Nephron (organoid): ENCODE measurements at regions not wholly inside any gene's neighbourhood (a gene's known extent, or its start where the extent isn't known, plus 50 kb on each side); places are given as distances from the start of the nearest gene placed in this dataset.

ENCODE experiments used
- H3K27ac Mint-ChIP-seq, 3 experiments: 2 replicates each; pipeline ENCODE4 v1.8.0; 2020; ENCODE audit warnings: mixed read lengths in 3 of 3, mild to moderate bottlenecking in 2 of 3, moderate library complexity in 1 of 3
- H3K27me3 Mint-ChIP-seq: 2 replicates; pipeline ENCODE4 v1.8.0; 2021; ENCODE audit warnings: low read depth, mild to moderate bottlenecking, moderate library complexity, mixed read lengths
- H3K36me3 Mint-ChIP-seq: 2 replicates; pipeline ENCODE4 v1.8.0; 2020; ENCODE audit warnings: low read depth, mixed read lengths
- H3K4me1 Mint-ChIP-seq: 2 replicates; pipeline ENCODE4 v1.8.0; 2020; ENCODE audit warnings: mixed read lengths
- H3K4me3 Mint-ChIP-seq, 3 experiments: 2 replicates each; pipeline ENCODE4 v1.8.0; 2020; ENCODE audit warnings: mild to moderate bottlenecking in 3 of 3, mixed read lengths in 3 of 3, moderate library complexity in 2 of 3
- H3K9me3 Mint-ChIP-seq: 2 replicates; pipeline ENCODE4 v1.8.0; 2020; ENCODE audit warnings: mixed read lengths
- CTCF ChIP-seq, 3 experiments: fragments of 200-600 bp; sonication (generic); IDR thresholded peaks; one replicate each; pipeline ENCODE4 v1.5.0; 2021; ENCODE audit warnings: antibody characterized with exemption in 3 of 3; ENCODE audit not compliant: unreplicated experiment in 3 of 3

DNA sequence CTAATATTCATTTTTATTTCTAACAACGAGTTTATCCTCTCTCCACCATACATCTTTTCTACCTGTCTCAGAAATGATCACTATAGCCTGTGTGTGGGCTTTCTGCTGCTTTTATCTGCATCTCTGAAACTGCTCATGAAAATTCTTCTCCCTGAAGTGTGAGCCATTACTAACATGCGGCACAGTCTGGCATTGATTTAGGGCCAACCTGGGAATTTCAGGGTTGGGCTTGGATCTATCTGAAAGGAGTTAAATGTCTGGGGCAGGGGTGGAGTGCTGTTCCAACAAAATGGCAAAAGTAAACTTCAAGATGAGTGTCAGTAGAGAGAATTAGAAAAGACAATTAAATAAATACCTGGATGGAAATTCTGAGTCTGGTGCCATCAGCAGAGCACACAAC, 198.2 kb upstream of the OSR1 start:
- H3K27ac Mint-ChIP-seq, result no peak overlapping the region
- H3K27me3 Mint-ChIP-seq, result no peaks in the 10 kb centered on the region
- H3K4me1 Mint-ChIP-seq, result peaks cover 6% of the 10 kb centered on the region
- peaks cover 2% of the 10 kb centered on the region for H3K9me3 Mint-ChIP-seq
- no peaks in the 10 kb centered on the region for H3K36me3 Mint-ChIP-seq
- no peak overlapping the region for H3K4me3 Mint-ChIP-seq
- TF ChIP-seq CTCF (IDR thresholded peaks at IDR 0.05; ENCODE audit: unreplicated experiment in 3 of 3), result no peak

DNA sequence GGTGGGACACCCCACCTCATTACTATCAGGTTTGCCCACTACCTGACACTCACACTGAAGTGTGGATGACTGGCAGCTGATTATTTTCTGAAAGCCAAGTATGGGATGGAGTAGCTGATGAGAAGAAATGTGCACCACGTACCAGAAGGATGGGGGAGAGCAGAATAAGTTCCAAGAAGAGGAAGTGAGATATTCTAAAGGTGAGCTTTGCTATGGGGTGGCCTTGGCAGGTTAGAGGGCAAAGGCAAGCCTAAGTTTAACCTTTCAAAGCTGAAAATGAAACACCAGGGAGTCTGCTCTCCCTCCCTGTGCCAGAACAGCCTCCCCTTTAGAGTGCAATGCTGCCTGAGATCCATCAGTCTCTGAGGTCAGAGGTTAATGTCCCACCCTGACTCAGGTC, 196.1 kb upstream of the OSR1 start:
- TF ChIP-seq CTCF (IDR thresholded peaks at IDR 0.05; ENCODE audit: unreplicated experiment in 3 of 3), result no peak
- H3K36me3 Mint-ChIP-seq, result no peaks in the 10 kb centered on the region
- H3K27me3 Mint-ChIP-seq, result peaks cover 4% of the 10 kb centered on the region
- peaks cover 13% of the 10 kb centered on the region for H3K4me1 Mint-ChIP-seq
- H3K27ac Mint-ChIP-seq, result no peak overlapping the region
- peaks cover 2% of the 10 kb centered on the region for H3K9me3 Mint-ChIP-seq
- no peak overlapping the region for H3K4me3 Mint-ChIP-seq

DNA sequence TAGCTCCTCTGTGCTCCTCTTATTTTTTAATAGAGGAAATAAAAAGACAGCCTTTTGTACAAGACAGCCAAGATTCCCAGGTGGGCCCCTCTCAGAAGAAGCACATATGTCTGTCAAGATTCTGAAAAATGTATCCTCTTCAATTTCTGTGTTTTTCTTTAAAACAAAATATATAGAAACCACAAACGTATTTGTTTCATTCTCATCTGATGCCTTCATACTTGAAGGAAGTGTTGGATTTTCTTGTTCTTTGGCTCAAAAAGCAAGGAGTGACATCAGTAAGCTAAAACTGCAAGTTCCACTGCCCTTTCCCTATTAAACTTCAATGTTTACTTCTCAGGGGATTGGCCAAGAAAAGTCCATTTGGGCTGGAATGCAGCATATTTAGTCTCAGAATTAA, 193.8 kb upstream of the OSR1 start:
- Mint-ChIP-seq H3K4me3 (no peak overlapping the region), H3K9me3 (peaks cover 2% of the 10 kb centered on the region), H3K27ac (peak overlapping the region in 2 of 3 experiments; percentile 6 to 33), H3K36me3 (no peaks in the 10 kb centered on the region), H3K27me3 (peaks cover 4% of the 10 kb centered on the region), H3K4me1 (peaks cover 13% of the 10 kb centered on the region)
- no peak for TF ChIP-seq CTCF (IDR thresholded peaks at IDR 0.05; ENCODE audit: unreplicated experiment in 3 of 3)

GRCh38 chr2:19550750-19551149, 192.3 kb upstream of the OSR1 start:
- H3K9me3 Mint-ChIP-seq, result no peaks in the 10 kb centered on the region
- peaks cover 4% of the 10 kb centered on the region for H3K27me3 Mint-ChIP-seq
- H3K36me3 Mint-ChIP-seq, result no peaks in the 10 kb centered on the region
- H3K4me3 Mint-ChIP-seq, result no peak overlapping the region
- no peak overlapping the region for H3K27ac Mint-ChIP-seq
- no peak for TF ChIP-seq CTCF (IDR thresholded peaks at IDR 0.05; ENCODE audit: unreplicated experiment in 3 of 3)
- peaks cover 13% of the 10 kb centered on the region for H3K4me1 Mint-ChIP-seq

GRCh38 chr2:19549821-19550220, 191.4 kb upstream of the OSR1 start:
- TF ChIP-seq CTCF (IDR thresholded peaks at IDR 0.05; ENCODE audit: unreplicated experiment in 3 of 3), result no peak
- Mint-ChIP-seq H3K9me3 (no peaks in the 10 kb centered on the region), H3K27me3 (peaks cover 4% of the 10 kb centered on the region), H3K4me3 (no peak overlapping the region), H3K4me1 (peaks cover 13% of the 10 kb centered on the region), H3K36me3 (no peaks in the 10 kb centered on the region), H3K27ac (no peak overlapping the region)

- Mint-ChIP-seq H3K9me3 (no peaks in the 10 kb centered on the region), H3K4me3 (no peak overlapping the region), H3K27ac (no peak overlapping the region), H3K36me3 (no peaks in the 10 kb centered on the region), H3K27me3 (peaks cover 4% of the 10 kb centered on the region), H3K4me1 (peaks cover 13% of the 10 kb centered on the region)
- no peak for TF ChIP-seq CTCF (IDR thresholded peaks at IDR 0.05; ENCODE audit: unreplicated experiment in 3 of 3)
Measured at GRCh38 chr2:19548116-19548515, 189.7 kb upstream of the OSR1 start.
